Keratinocyte (primary cell): ENCODE measurements at regions not wholly inside any gene's neighbourhood (a gene's known extent, or its start where the extent isn't known, plus 50 kb on each side); places are given as distances from the start of the nearest gene placed in this dataset.

Experiments used
- DNase-seq: peaks from one replicate; pipeline ENCODE4 v3.0.0-alpha.2; 2011; ENCODE audit warnings: low read depth, missing footprints, low spot score
- FAIRE-seq: peaks from 2 replicates; lab custom pipeline; 2011; peaks lifted over from hg19 to GRCh38; lab: Jason Lieb, UNC
- H2AFZ ChIP-seq: 2 replicates; pipeline ENCODE4 v1.6.0; 2012; ENCODE audit warnings: low read length, control low read depth, inconsistent platforms; ENCODE audit not compliant: control insufficient read depth
- H3K27ac ChIP-seq: 2 replicates; pipeline ENCODE4 v1.5.1; 2011; ENCODE audit warnings: low read length; ENCODE audit not compliant: control insufficient read depth, insufficient read depth
- H3K27me3 ChIP-seq: 3 replicates; pipeline ENCODE4 v1.6.0; 2011; ENCODE audit warnings: low read length; ENCODE audit not compliant: control insufficient read depth, insufficient read depth; ENCODE audit errors: extremely low read depth
- H3K36me3 ChIP-seq, 2 experiments: 2 replicates in 1 of 2; 3 replicates in 1 of 2; pipeline ENCODE4 v1.5.1; 2011; ENCODE audit warnings: low read length in 2 of 2, mild to moderate bottlenecking in 1 of 2; ENCODE audit not compliant: control insufficient read depth in 2 of 2, insufficient read depth in 2 of 2; ENCODE audit errors: extremely low read depth in 1 of 2
- H3K4me1 ChIP-seq: 3 replicates; pipeline ENCODE4 v1.5.1; 2011; ENCODE audit warnings: low read length; ENCODE audit not compliant: control insufficient read depth, insufficient read depth; ENCODE audit errors: extremely low read depth
- H3K4me2 ChIP-seq: 3 replicates; pipeline ENCODE4 v1.6.0; 2011; ENCODE audit warnings: low read depth, low read length; ENCODE audit not compliant: control insufficient read depth, insufficient read depth; ENCODE audit errors: extremely low read depth
- H3K4me3 ChIP-seq, 3 experiments: fragments of 200-600 bp in 1 of 3; sonication (generic) in 1 of 3; 2 replicates in 2 of 3; 3 replicates in 1 of 3; pipeline ENCODE4 v1.5.1; 2011 to 2016; ENCODE audit warnings: low read length in 3 of 3, mild to moderate bottlenecking in 3 of 3, control low read depth in 2 of 3, inconsistent platforms in 1 of 3, low read depth in 1 of 3, mixed read lengths in 1 of 3, mixed run types in 1 of 3, moderate library complexity in 1 of 3; ENCODE audit not compliant: control insufficient read depth in 2 of 3, insufficient read depth in 2 of 3; ENCODE audit errors: extremely low read depth in 1 of 3
- H3K79me2 ChIP-seq: 2 replicates; pipeline ENCODE4 v1.6.0; 2012; ENCODE audit warnings: low read length; ENCODE audit not compliant: control insufficient read depth, insufficient read depth
- H3K9ac ChIP-seq: 3 replicates; pipeline ENCODE4 v1.6.0; 2011; ENCODE audit warnings: low read length; ENCODE audit not compliant: control insufficient read depth, insufficient read depth; ENCODE audit errors: extremely low read depth
- H3K9me1 ChIP-seq: 3 replicates; pipeline ENCODE4 v1.6.0; 2011; ENCODE audit warnings: low read length; ENCODE audit not compliant: control insufficient read depth, insufficient read depth; ENCODE audit errors: extremely low read depth
- H3K9me3 ChIP-seq: 2 replicates; pipeline ENCODE4 v1.5.1; 2012; ENCODE audit warnings: low read depth, low read length; ENCODE audit not compliant: control insufficient read depth
- H4K20me1 ChIP-seq: 3 replicates; pipeline ENCODE4 v1.6.0; 2011; ENCODE audit warnings: low read length; ENCODE audit not compliant: control insufficient read depth, insufficient read depth; ENCODE audit errors: extremely low read depth
- EZH2 ChIP-seq: IDR thresholded peaks from one replicate; pipeline ENCODE4 v1.6.1; 2012; ENCODE audit warnings: inconsistent platforms, mild to moderate bottlenecking, low read length, moderate library complexity
- dilution Hi-C: fragments of 300-500 bp; cut with MboI; formaldehyde crosslinking; loops from one replicate; pipeline ENCODE4 v1.7.0; 2020; ENCODE audit warnings: low sequenced_read_pairs; ENCODE audit not compliant: extremely low pct_ligation_motif_present
- TF ChIP-seq, protein P1 (sequence below), 3 experiments: IDR thresholded peaks in 1 of 3; conservative IDR thresholded peaks in 1 of 3; optimal IDR thresholded peaks in 1 of 3; 2 replicates in 2 of 3; 3 replicates in 1 of 3; pipeline versions ENCODE3 to v1.5.1; 2011; ENCODE audit warnings: low read length in 3 of 3, mild to moderate bottlenecking in 3 of 3, moderate library complexity in 2 of 3, control low read depth in 1 of 3, inconsistent platforms in 1 of 3; ENCODE audit not compliant: insufficient read depth in 2 of 3; ENCODE audit errors: extremely low read depth in 1 of 3

- H3K9me1 ChIP-seq, result no peaks in the 10 kb centered on the region
- dilution Hi-C loops, result no loop called here
These were observed 103.7 kb upstream of the KLF3 start for GRCh38 chr4:38560340-38560739.

DNA sequence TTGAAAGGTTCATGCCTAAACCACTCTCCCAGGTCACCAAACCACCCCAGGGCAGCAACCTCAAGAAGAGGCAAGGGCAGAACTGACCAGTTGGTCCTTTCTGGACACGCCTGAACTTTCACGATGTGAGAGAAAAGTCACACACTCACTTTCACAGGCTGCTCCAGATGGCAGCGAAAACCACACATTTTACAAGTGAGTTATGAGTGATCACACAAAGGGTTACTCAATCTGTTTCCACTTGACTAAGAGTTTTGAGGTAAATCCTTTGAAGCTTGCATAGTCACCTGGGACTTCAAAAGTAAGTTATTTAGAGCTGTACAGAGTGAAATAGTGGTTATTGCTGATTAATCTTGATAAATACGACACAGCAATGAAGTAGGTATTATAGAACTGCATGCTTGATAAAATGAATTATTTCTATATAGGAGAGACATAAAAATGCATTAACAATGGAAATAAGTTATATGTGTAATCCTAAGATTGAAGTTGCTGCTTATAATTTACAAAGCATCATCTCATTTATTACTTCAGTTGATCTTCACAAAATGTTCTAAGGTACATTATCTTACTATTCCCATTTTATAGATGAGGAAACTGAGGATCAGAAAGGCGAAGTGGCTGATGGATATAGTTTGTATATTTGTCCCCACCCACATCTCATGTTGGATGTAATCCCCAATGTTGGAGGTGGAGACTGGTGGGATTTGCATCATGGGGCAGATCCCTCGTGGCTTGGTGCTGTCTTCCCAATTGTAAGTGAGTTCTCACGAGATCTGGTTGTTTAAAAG, 103.0 kb upstream of the KLF3 start:
- Histone ChIP-seq H3K9ac (no peak overlapping the region), H3K4me2 (no peak overlapping the region), H3K79me2 (no peaks in the 10 kb centered on the region), H3K4me1 (peaks cover 21% of the 10 kb centered on the region), H3K9me1 (no peaks in the 10 kb centered on the region), H3K36me3 (no peaks in the 10 kb centered on the region), H3K4me3 (no peak overlapping the region), H3K27me3 (no peaks in the 10 kb centered on the region), H3K27ac (no peak overlapping the region), H4K20me1 (no peaks in the 10 kb centered on the region), H3K9me3 (no peaks in the 10 kb centered on the region), H2AFZ (no peak overlapping the region)
- TF ChIP-seq, protein P1, sequence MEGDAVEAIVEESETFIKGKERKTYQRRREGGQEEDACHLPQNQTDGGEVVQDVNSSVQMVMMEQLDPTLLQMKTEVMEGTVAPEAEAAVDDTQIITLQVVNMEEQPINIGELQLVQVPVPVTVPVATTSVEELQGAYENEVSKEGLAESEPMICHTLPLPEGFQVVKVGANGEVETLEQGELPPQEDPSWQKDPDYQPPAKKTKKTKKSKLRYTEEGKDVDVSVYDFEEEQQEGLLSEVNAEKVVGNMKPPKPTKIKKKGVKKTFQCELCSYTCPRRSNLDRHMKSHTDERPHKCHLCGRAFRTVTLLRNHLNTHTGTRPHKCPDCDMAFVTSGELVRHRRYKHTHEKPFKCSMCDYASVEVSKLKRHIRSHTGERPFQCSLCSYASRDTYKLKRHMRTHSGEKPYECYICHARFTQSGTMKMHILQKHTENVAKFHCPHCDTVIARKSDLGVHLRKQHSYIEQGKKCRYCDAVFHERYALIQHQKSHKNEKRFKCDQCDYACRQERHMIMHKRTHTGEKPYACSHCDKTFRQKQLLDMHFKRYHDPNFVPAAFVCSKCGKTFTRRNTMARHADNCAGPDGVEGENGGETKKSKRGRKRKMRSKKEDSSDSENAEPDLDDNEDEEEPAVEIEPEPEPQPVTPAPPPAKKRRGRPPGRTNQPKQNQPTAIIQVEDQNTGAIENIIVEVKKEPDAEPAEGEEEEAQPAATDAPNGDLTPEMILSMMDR (optimal IDR thresholded peaks at IDR 0.05 in 1 of 3, IDR thresholded peaks at IDR 0.05 in 1 of 3, conservative IDR thresholded peaks at IDR 0.05 in 1 of 3; ENCODE audit: extremely low read depth in 1 of 3, insufficient read depth in 2 of 3, low read length in 3 of 3), result no peak
- no peak for TF ChIP-seq EZH2
- no peak for FAIRE-seq
- dilution Hi-C loops, result no loop called here
- no peak for DNase-seq

More at GRCh38 chr4:38560340-38560739, 103.7 kb upstream of the KLF3 start:
- no peak for DNase-seq
- FAIRE-seq, result no peak
- Histone ChIP-seq H3K9ac (no peak overlapping the region), H3K36me3 (no peaks in the 10 kb centered on the region), H3K27me3 (no peaks in the 10 kb centered on the region), H3K9me3 (no peaks in the 10 kb centered on the region), H3K4me3 (no peak overlapping the region), H3K27ac (no peak overlapping the region), H2AFZ (no peak overlapping the region), H3K4me1 (peaks cover 14% of the 10 kb centered on the region), H3K79me2 (no peaks in the 10 kb centered on the region), H4K20me1 (no peaks in the 10 kb centered on the region), H3K4me2 (no peak overlapping the region)
- TF ChIP-seq, protein P1 (optimal IDR thresholded peaks at IDR 0.05 in 1 of 3, IDR thresholded peaks at IDR 0.05 in 1 of 3, conservative IDR thresholded peaks at IDR 0.05 in 1 of 3; ENCODE audit: extremely low read depth in 1 of 3, insufficient read depth in 2 of 3, low read length in 3 of 3), result no peak
- no peak for TF ChIP-seq EZH2
